Activated CD4-positive, CD25-positive, alpha-beta regulatory T cell (primary cell): ENCODE measurements at regions not wholly inside any gene's neighbourhood (a gene's known extent, or its start where the extent isn't known, plus 50 kb on each side); places are given as distances from the start of the nearest gene placed in this dataset.

Experiments used
- DNase-seq, 4 experiments: peaks; one replicate each; lab custom pipeline; 2025; lab: John Stamatoyannopoulos, UW

DNA sequence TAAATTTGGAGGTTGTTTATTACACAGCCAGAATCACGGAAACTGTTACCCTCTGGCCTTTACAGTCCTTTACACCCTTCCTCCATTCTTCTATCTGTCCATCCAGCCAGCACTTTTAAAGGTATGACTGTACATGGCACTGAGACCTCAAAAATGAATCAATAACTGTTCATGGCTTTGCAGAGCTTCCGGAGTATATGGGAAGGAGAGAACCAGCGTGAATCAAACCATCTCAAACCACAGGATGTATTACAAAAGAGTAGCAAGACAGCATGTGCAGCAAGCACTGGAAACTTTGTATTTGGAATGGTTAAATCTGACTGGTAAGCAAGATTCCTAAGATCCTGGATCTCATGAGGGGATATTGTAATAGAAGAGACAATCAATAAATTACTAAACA is 228.5 kb upstream of the CASK start:
- no peak for DNase-seq

DNA sequence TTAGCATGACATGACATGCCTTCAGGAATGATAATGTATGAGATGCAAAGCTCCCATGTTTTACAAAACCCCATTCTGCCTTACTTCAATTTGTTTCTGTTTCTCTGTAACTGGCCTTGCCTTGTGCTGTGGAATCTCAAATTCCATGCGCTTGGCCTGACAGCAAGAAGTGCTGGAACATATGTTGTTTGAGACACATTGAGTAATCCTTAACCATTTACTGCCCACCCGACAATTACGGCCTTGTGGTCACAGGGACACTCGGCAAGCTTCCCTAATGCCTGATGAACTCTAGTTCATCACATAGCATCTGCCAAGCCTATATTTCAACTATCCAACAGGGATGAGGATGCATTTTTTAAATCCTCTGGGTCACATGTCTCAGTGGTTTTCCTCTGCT is 226.4 kb upstream of the CASK start:
- no peak for DNase-seq

DNA sequence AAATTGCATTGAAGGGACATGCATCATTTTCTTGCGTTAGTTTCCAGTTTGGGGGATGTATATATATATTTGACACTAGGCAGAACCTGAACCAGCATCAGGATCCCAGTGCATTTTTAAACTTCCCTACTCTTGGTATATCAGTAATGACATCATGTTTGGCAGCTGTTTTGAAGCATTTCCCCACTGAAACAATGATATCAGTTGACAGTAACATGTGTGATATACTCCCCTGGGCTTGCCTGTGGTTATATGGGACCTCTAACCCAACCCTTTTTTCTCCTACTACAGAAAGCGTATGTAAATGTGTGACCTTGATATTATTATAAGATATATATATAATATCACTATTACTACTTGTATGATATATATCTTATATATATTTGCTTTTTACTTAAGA is 225.9 kb upstream of the CASK start:
- DNase-seq: no peak

DNA sequence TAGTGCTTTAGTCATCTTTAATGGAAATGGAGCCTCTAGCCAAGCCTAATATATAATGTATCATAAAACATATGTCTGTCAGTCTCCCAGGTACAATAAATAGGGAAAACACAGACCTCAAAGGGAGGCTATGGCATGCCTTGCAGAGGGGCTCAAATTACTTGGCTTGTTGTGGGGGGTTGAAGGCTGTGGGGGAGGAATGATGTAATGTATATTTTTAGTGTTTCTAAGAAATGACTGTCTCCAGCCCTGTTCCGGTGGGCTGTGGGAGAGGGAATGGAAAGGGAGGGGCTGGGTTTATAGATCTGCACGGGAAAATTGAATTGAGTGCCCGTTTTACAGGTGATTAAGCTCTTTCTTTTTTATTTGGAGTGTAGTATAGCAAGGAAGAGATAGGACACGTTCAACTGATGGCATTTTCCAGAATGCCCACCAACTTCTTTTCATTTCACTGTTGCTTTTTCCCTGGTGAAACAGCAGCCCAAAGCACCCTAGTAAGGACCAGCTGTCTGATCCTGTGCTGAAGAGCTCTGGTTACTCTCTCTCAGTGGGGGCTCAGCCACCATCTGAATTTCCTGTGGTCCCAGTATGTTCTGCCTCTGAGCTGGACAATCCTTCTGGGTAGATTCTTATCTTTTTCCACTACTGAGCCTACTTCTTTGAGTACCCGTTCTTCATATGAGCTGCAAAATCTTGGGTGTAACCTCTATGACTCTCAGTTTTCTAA is 220.7 kb upstream of the CASK start:
- DNase-seq: no peak

DNA sequence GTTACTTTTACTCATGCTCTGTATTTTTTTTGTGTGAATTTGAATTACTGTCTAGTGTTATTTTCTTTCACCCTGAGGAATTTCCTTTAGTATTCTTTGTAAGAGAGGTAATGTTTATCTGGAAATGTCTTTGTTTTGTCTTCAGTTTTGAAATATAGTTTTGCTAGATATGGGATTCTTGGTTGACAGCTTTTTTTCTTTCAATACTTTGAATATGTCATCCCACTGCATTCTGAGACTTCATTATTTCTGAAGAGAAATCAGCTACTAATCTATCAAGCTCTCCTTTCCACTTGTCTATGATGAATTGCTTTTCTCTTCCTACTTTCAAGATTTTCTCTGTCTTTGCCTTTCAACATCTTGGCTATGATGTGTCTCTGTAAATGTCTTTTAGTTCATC is 217.0 kb upstream of the CASK start:
- DNase-seq: no peak

DNA sequence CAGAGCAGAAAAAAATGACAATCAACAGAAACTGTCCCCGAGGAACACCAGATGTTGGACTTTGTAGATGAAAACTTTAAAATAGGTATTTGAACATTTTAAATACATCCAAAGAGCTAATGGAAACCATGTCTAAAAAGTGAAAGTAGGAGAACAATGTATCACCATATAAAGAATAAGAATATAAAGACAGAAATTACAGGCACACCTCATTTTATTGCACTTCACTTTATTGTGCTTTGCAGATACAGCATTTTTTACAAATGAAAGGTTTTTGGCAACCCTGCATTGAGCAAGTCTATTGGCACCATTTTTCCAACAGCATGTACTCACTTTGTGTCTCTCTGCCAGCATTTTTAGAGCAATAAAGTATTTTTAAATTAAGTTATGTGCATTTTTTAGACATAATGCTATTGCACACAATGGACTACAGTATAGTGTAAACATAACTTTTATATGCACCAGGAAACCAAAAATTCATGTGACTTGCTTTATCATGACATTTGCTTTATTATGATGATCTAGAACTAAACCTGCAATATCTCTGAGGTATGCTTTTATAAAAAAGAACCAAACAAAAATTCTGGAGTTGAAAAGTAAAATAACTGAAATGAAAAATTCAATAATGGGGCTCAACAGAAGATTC is 212.4 kb upstream of the CASK start:
- DNase-seq: no peak

DNA sequence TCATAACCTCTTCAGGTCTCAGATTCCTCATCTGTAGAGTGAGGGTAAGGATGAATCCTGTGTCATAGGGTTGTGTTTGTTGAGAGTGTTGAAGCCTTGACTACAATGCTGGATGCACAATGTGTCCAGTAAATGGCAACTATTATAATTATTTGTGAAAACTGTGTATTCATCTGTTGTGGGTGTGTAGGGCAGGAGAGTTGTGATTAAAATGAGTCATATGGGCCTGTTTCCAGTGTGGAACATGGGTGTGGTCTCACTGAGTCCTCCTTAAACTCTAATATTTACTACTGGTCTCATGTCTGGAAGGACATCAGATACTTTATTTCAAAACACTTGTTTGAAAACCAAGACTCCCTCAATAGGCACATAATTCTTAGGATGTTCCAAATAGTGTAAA is 208.5 kb upstream of the CASK start:
- no peak for DNase-seq

DNA sequence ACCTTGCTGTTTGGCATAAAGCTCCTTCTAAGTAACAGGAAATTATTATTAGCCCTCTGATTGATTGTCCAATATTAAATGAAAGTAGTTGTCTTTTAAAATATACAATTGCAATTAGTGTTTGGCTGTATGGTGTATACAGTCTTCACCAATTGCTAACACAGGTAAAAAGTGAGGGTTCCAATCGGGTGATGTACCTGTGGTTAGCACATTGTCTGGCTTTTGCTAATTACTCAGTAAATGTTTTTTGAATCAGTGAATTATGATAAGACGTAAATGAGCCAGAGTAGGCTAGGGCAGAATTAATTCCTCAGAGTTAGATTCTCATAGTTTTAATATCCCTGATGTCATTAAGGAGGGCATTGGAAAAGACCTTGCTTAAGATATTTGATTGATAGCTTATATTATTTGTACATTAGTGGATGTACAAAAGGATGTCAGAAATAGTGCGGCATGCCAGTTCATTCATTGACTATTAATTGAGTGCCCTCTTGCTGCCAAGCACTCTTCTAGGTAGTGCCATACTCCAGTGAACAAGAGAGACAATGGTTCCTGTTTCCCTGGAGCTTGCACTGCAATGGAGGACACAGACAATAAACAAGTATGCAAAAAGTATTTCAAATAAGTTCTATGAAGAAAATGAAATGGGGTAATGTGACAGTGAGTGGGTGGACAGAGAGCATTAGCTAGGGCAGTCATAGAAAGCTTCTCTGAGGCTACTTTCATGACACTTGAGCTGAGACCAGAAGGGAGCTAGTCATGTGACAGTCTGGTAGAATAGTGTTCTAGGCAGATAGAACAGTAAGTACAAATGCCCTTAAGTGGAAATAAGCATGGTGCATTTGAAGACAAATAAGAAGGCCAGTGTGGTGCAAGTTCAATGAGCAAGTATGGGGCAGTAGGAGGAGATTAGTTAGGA is 205.9 kb upstream of the CASK start:
- DNase-seq: no peak

DNA sequence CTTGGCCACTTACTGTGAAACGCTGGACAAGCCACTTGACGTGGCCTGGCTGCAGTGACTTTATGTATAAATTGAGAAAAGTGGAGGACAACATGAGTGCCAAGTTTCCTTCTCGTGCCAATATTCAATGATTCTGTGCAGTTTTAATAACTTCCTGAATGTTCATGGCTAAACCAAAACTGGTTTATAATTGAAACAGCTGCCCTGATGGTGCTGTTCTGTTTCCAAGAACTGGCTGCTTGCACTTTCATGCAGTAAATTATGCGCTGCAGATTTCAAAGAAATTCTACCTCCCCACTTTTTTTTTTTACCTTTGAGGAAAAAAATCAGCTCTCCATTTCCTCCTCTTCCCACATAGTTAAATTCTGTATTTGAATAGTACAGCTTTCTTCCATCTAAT is 205.2 kb upstream of the CASK start:
- no peak for DNase-seq

DNA sequence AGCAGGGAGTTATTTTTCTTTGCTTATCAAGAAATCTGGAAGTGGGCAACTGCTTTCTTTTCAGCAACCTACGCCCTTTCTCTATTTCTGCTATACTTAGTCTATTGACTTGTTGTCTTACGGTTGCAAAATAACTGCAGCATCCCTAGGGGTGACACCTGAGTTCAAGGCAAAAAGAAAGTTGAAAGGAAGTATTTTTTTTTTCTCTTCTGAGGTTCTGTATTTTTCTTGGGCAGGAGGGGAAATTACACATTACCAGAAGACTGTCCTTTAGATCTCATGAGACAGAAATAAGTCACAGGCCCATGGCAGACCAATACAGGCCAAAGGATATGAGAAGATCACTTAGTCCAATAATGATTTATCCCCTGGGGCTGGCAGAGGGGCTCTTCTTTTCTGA is 204.7 kb upstream of the CASK start:
- no peak for DNase-seq

DNA sequence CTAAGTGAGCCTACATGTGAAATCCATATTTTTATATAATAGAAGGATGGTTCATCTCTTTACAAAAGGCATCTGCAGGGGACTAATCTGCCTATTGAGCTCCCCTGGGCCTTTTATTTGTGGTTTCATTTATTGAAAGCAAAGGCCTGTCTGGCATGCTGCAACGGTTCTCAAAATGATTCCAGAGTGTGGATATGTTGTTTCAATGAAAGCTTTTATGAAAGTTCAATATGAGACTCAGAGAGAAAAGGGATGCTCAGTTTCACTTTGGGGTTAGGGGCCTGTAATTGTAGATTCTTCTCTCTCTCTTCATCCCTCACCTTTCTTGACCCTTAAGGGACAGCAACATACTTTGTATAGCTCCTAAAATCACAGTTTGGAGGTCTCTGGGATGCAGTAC is 204.2 kb upstream of the CASK start:
- DNase-seq: no peak

DNA sequence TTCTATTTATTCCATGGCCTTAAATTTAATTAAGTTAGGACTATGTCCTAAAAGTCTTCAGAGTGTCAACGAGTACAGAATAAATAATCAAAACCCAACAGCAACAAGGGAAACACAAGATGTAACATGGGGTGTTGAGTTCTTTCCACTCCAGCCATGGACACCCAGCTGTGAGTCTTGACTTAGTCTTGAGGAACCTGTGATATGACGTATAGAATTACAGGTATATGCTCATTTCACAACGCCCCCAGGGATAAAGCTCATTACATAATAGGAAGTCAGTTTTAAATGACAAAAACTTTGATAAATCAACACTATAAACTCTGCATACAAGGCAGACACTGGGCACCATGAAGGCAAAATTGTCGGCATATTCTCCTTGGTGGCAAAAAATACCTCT is 200.0 kb upstream of the CASK start:
- DNase-seq: no peak

DNA sequence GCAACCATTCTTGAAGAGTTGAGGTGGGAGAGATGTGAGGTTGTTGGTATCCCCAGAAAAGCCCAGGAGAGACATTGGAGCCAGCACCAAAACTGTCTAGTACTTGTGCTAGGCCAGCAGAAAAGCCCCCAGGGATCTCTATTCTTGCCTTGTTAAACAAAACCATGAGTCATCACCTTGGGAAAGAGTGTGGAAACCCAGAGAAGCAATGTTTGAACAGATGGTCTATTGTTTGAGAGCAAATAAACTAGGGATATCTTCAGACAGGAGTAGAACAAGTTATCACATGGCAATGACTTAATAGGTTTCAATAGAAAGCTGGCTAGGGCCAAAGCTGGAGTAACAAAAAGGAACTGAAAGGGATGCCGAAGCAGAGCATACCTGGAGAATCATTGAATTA is 195.7 kb upstream of the CASK start:
- no peak for DNase-seq

DNA sequence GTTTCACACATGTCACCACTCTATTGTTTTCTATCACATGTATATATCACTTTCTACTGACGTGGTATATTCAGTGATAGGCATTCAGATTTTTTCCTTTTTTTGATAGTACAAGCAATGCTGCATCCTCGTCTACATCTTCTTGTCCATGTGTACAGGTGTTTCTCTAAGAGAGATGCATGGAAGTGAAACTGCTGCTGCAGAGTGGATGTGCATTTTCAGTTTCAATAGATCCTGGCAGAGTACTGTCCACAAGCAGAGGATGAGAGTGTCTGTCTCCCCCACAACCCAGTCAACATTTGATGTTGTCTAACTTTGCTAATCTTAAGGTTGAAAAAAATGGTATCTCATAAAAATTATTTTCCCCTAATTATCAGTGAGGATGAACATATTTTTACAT is 194.0 kb upstream of the CASK start:
- DNase-seq: no peak

DNA sequence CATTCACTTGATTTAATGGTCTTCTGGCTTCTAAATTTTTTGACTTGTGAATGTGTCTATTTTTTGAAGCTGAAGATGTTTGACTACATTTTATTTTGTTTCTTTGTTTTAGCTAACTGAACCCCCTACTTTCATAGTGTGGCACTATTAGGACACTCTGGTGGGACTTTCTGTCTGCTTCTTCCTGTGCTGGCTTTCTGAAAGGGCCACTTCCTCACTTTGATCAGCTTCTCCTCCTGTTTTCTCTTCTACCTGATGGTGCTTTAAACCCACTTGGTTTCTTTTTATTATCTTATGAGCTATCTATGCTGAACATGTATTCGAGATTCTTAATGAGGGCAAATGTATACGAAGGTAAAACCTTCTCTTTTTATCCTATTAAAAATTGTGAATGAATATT is 186.1 kb upstream of the CASK start:
- DNase-seq: no peak

DNA sequence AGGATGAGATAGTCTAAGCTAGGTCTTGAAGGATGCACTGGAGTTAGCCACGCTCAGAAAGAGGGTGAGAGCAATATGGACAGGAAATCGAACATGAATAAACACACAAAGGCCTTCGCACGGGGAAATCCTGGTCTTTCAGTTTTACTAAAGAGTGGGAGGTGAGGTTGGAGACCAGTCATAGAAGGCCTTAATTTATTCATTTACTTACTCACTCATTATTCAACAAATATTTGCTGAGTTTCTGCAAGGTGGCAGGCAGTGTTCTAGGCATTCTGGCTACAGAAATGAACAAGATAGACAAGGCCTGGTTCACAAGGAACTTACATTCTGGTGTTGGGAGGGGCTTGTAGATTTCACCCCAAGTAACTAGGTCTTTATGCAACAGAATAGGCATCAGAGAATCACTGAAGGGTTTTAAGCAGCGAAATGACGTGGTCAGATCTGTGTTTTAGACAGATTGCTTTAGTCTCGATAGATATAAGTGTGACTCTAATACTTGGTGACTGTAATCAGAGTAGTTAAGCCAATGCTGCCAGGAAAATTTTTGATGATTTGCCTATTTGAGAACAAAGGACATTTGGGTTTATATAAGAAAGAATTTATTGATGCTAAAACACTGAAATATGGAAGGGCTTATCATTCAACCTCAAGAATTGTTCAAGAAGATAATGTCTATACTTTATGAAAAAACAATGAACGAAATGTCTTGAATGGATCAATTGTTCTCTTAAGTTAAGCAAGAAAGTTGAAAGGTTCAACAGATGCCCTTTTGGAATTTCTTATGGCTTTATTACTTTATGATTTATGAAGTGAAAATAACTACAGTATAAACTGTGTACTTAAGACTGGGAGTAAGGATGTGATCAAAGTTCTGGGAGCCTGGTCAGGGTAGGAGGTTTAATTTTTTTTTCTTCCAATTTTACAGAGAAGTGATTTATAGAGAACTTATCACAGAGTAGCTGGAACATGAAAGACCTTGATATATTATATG is 184.4 kb upstream of the CASK start:
- peak in 1 of 4 experiments; percentile 1 for DNase-seq

DNA sequence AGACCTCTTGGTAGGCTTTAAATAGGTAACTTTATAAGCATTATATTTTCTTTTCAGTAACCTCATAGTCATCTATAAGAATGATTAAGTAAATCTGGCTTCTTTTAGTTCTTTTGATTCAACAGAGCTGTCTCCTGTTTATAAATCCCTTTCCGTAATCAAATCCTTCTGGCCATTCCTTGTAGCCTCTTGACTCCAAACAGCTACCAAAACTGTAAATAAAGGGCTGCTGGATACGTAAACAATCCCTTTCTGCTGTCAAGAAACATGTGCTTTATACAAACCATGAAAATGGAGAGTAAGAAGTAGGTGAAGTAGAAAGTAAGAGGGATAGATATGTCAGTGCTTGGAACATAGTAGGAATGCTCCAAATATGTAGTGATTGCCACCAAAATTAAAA is 183.2 kb upstream of the CASK start:
- DNase-seq: no peak

DNA sequence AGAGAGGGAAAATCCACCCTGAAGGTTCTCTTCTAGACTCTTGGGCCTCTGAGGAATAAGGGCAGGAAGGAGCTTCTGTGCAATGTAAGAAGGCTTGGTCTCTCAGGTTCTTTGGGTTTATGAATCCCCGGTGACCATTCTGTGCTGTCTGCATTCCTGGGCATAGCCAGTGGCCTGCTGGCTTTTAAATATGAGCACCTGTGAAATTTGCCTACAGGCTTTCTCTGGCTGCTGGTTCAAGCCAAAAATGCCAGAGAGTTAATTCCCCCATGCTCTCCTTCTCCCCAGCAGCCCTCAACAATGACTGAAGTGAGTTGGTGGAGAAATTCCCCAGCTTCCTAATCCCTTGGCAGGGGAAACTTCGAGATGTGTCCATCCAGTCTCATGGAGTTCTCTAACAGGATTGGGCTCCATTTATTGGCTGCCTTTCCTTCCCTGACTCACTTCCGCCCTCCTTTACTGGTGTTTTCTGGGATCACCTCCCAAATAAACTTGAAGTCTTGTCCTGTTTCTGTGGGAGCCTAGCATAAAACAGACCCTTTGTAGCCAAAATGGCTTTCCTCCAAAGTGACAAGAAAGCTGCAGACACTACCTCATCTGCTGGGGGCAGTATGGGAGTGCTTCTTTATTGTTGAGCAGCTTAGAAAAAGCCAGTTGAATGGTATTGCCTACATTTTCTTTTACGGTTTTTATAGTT is 179.4 kb upstream of the CASK start:
- DNase-seq: no peak

DNA sequence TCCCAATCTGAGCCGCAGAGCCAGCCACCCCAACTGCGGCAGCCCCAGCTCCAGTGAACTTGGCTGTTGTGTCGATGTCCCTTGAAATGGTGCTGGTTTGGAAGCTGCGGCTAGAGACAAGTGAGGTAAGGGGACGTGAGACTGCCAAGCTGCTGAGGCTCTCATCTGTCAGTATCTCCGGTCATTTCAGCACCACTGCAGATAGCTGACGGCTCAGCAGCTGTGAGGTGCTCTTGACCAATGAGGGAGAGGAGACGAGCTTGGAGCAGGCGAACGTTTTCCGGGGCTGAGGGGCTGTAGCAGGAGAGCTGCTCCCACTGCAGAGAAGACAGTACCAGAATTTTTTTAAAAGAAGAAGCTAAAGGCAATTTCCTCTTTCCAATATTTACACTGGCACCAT is 175.5 kb upstream of the CASK start:
- DNase-seq: no peak

DNA sequence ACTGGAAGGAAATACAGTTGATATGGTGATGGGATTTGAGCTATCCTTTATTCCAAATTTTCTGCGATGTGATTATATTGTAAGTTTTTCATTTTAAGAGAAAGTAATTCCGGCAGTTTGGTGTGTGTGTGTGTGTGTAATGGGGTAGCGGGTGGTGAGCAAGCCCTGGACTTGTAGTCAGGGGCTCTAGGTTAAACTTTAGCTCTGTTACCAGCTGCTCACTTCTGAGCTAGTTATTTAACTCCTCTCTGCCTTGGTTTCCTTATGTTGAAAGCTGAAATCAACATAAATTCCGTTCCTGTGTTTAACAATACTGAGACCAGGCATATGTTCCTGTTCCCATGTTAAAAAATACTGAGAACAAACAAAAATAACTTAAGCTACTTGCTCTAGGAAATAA is 174.1 kb upstream of the CASK start:
- no peak for DNase-seq

DNA sequence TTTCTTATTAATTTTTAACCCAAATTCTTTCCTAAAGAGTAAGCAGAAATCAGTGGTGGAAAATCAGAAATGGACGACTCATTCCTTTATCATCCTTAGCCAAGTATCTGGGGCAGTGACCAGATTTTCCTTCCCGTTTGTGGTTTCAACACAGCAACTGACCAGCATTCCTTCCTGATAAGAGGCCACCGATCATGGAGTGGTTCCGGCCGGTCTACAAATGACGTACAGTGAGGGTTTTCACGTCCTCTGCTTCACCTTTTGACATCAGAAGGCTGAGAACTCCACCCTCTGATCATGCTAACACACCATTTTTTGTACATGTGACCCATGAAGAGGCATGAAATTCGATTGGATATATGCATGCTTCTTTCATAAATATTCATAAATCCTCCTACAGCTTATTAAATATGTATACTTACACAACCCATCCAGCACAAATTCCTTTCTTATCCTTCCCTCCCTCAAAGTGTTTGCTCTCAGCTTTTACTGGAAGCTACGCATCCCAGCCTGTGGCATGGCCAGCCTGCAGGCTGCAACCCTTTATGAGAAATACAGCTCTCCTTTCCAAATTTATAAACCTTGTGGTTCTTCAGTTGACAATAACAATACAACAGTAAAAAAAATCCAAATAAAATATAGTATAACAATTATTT is 173.0 kb upstream of the CASK start:
- DNase-seq: no peak
